Testis (tissue), 2 donors: ENCODE measurements at regions not wholly inside any gene's neighbourhood (a gene's known extent, or its start where the extent isn't known, plus 50 kb on each side); places are given as distances from the start of the nearest gene placed in this dataset.

Source experiments
- CTCF ChIP-seq, 3 experiments: fragments of 450-650 bp in 2 of 3; fragments of 200-600 bp in 1 of 3; sonication (generic) in 1 of 3; IDR thresholded peaks; one replicate each; pipeline ENCODE4 v1.5.1; 2016 to 2019; ENCODE audit warnings: antibody characterized with exemption in 3 of 3, mild to moderate bottlenecking in 2 of 3, moderate library complexity in 1 of 3
- POLR2A ChIP-seq: fragments of 450-650 bp; IDR thresholded peaks from one replicate; pipeline ENCODE4 v1.6.1; 2017; ENCODE audit warnings: antibody characterized with exemption, mild to moderate bottlenecking, moderate library complexity

DNA sequence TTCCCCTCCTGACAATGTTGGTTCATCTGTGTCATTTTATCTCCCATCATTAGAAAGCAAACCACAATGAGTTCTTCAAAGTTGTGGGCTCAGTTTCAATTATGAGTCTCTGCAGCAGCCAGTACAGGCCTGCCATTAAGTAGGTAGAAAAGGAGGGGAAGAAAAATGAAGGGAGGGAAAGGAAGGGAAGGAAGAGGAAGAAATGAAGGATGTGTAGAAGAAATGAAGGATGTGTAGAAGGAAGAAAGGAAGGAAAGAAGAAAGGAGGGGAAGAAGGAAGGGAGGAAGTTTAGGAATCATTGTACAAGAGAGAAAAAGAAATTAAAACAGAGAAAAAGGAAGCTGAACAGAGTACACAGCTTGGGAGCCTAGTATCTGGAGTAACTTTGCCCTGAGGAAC, 498.3 kb upstream of the DAB1 start:
- TF ChIP-seq CTCF (IDR thresholded peaks at IDR 0.05), result no peak
- no peak for TF ChIP-seq POLR2A
